SK-N-SH (cell line): ENCODE measurements at regions not wholly inside any gene's neighbourhood (a gene's known extent, or its start where the extent isn't known, plus 50 kb on each side); places are given as distances from the start of the nearest gene placed in this dataset.
"Not testable (repeated sequence)": the region's sequence is repeated elsewhere in the genome, so short reads cannot be mapped to it uniquely, and the experiment has no call there.

ENCODE experiments used
- CTCF ChIA-PET: fragments of 300-600, 350-600 bp; formaldehyde crosslinking; extraction: SDS; loops from one replicate; lab custom pipeline; 2021; lab: Yijun Ruan, JAX
- POLR2A ChIA-PET: fragments of 350-600 bp; sonication (Branson Sonifier 250); formaldehyde crosslinking; extraction: SDS; loops from one replicate; lab custom pipeline; 2020; ENCODE audit warnings: antibody characterized with exemption, inconsistent platforms; lab: Yijun Ruan, JAX
- DNase-seq: peaks from one replicate; pipeline ENCODE4 v3.0.0; 2012
- H2AFZ ChIP-seq: fragments of 200-600 bp; sonication (generic); 2 replicates; pipeline ENCODE4 v1.8.1; 2016; ENCODE audit warnings: antibody characterized with exemption, mild to moderate bottlenecking, low read depth
- H3F3A ChIP-seq: fragments of 200-600 bp; sonication (generic); replicated peaks from 2 replicates; pipeline ENCODE3; 2016; ENCODE audit warnings: antibody characterized with exemption, mild to moderate bottlenecking; ENCODE audit not compliant: insufficient read depth
- H3K27ac ChIP-seq, 2 experiments: fragments of 200-500 bp in 1 of 2; fragments of 200-600 bp in 1 of 2; sonication (Bioruptor generic) in 1 of 2; sonication (generic), shearing (Covaris generic) in 1 of 2; 2 replicates each; pipeline versions ENCODE4 v1.5.1 to v1.6.1; 2014 to 2016; ENCODE audit warnings: low read depth in 2 of 2, inconsistent platforms in 1 of 2, low read length in 1 of 2, mild to moderate bottlenecking in 1 of 2, mixed read lengths in 1 of 2
- H3K27me3 ChIP-seq: fragments of 200-600 bp; sonication (generic), shearing (Covaris generic); 2 replicates; pipeline ENCODE4 v1.6.1; 2016; ENCODE audit warnings: mixed run types; ENCODE audit not compliant: insufficient read depth
- H3K36me3 ChIP-seq, 2 experiments: fragments of 200-500 bp in 1 of 2; fragments of 200-600 bp in 1 of 2; sonication (Bioruptor generic) in 1 of 2; sonication (generic) in 1 of 2; replicated peaks in 1 of 2; 2 replicates each; pipeline versions ENCODE3 to v1.5.1; 2014 to 2016; ENCODE audit warnings: low read length in 1 of 2, mild to moderate bottlenecking in 1 of 2; ENCODE audit not compliant: insufficient read depth in 2 of 2, control insufficient read depth in 1 of 2
- H3K4me1 ChIP-seq, 2 experiments: fragments of 200-500 bp in 1 of 2; fragments of 200-600 bp in 1 of 2; sonication (Bioruptor generic) in 1 of 2; sonication (generic), shearing (Covaris generic) in 1 of 2; 2 replicates each; pipeline versions ENCODE4 v1.5.1 to v1.6.1; 2014 to 2016; ENCODE audit warnings: low read depth in 1 of 2, low read length in 1 of 2, mixed run types in 1 of 2; ENCODE audit not compliant: insufficient read depth in 2 of 2, control insufficient read depth in 1 of 2
- H3K4me2 ChIP-seq: fragments of 200-600 bp; sonication (generic), shearing (Covaris generic); 2 replicates; pipeline ENCODE4 v1.6.1; 2017; ENCODE audit warnings: mixed run types
- H3K4me3 ChIP-seq, 2 experiments: fragments of 200-500 bp in 1 of 2; fragments of 200-600 bp in 1 of 2; sonication (Bioruptor generic) in 1 of 2; sonication (generic), shearing (Covaris generic) in 1 of 2; 2 replicates each; pipeline versions ENCODE4 v1.5.1 to v1.8.1; 2014 to 2016; ENCODE audit warnings: low read depth in 2 of 2, inconsistent platforms in 1 of 2, low read length in 1 of 2, mild to moderate bottlenecking in 1 of 2, mixed read lengths in 1 of 2, moderate library complexity in 1 of 2
- H3K79me2 ChIP-seq: fragments of 200-600 bp; sonication (generic); 2 replicates; pipeline ENCODE4 v1.8.1; 2017; ENCODE audit warnings: mild to moderate bottlenecking; ENCODE audit not compliant: insufficient read depth
- H3K9ac ChIP-seq: fragments of 200-600 bp; sonication (generic); 2 replicates; pipeline ENCODE4 v1.6.1; 2017; ENCODE audit warnings: mixed run types
- H3K9me2 ChIP-seq: fragments of 200-600 bp; sonication (generic); 2 replicates; pipeline ENCODE4 v1.6.1; 2017; ENCODE audit warnings: mixed run types
- H3K9me3 ChIP-seq: fragments of 200-600 bp; sonication (generic); 2 replicates; pipeline ENCODE4 v1.6.1; 2017; ENCODE audit warnings: mixed run types, mild to moderate bottlenecking, moderate library complexity
- H4K20me1 ChIP-seq: fragments of 200-600 bp; sonication (generic); 2 replicates; pipeline ENCODE4 v1.6.1; 2017; ENCODE audit warnings: mild to moderate bottlenecking, mixed run types; ENCODE audit not compliant: insufficient read depth
- CTCF ChIP-seq: fragments of 200-600 bp; sonication (generic); IDR thresholded peaks from 2 replicates; pipeline ENCODE4 v1.6.1; 2017; ENCODE audit warnings: antibody characterized with exemption, mild to moderate bottlenecking, moderate library complexity
- FOXM1 ChIP-seq: IDR thresholded peaks from 2 replicates; pipeline ENCODE4 v1.4.0; 2012; ENCODE audit warnings: low read depth, mild to moderate bottlenecking
- MAX ChIP-seq: IDR thresholded peaks from 2 replicates; pipeline ENCODE4 v1.4.0; 2012; ENCODE audit warnings: low read depth
- MXI1 ChIP-seq: IDR thresholded peaks from 2 replicates; pipeline ENCODE4 v1.6.1; 2012; ENCODE audit warnings: mild to moderate bottlenecking, low read depth, low read length, improper control_type of control experiment
- USF1 ChIP-seq: IDR thresholded peaks from 2 replicates; pipeline ENCODE4 v1.4.0; 2012; ENCODE audit warnings: low read depth, borderline replicate concordance
- USF2 ChIP-seq: fragments of 150-350 bp; IDR thresholded peaks from 2 replicates; pipeline ENCODE4 v1.6.1; 2017; ENCODE audit warnings: antibody characterized with exemption, low read length, low read depth, borderline replicate concordance
- YY1 ChIP-seq: IDR thresholded peaks from 2 replicates; pipeline ENCODE4 v1.4.0; 2012; ENCODE audit warnings: low read depth, mild to moderate bottlenecking
- WGBS: methylation state at CpG from one replicate; pipeline ENCODE4 v1.1.6; 2017; ENCODE audit warnings: low lambda C conversion rate; 5-methylcytosine and 5-hydroxymethylcytosine counted together
- TF ChIP-seq, protein P1 (sequence below): IDR thresholded peaks from 2 replicates; pipeline ENCODE4; 2012

DNA sequence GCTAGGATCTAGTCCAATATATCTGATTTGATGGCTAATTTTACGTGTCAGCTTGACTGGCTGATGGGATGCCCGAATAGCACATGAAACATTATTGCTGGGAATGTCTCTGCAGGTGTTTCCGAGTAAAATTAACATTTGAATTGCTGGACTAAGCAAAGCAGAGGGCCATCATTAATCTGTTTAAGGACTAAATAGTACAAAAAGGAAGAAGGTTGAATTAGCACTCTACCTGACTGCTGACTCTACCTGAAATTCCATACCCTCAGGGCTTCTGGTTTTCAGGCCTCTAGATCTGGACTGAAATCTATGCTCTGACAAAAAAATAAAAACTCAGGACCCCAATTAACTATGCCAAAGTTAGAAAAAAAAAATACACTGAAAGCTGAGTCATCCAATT, 1021.9 kb downstream of the FAM133A start (continued):
- no peak for TF ChIP-seq USF2
- no peak for TF ChIP-seq FOXM1
- TF ChIP-seq, protein P1, sequence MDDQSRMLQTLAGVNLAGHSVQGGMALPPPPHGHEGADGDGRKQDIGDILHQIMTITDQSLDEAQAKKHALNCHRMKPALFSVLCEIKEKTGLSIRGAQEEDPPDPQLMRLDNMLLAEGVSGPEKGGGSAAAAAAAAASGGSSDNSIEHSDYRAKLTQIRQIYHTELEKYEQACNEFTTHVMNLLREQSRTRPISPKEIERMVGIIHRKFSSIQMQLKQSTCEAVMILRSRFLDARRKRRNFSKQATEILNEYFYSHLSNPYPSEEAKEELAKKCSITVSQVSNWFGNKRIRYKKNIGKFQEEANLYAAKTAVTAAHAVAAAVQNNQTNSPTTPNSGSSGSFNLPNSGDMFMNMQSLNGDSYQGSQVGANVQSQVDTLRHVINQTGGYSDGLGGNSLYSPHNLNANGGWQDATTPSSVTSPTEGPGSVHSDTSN: no peak
- TF ChIP-seq CTCF: no peak
- TF ChIP-seq MAX: no peak
- no peak for TF ChIP-seq YY1
- no peak for TF ChIP-seq MXI1
- TF ChIP-seq USF1: no peak
- TF ChIP-seq, all 33 proteins: peak for 0

GRCh38 chrX:94704348-94705256, 1030.6 kb downstream of the FAM133A start:
- not testable (repeated sequence) for H3K27me3 ChIP-seq, H3K9me2 ChIP-seq

More at GRCh38 chrX:94704348-94705256, 1030.6 kb downstream of the FAM133A start:
- H3K9me3 ChIP-seq, H3K4me3 ChIP-seq, H3K79me2 ChIP-seq, H3K4me2 ChIP-seq, H4K20me1 ChIP-seq, CTCF ChIA-PET, POLR2A ChIA-PET, H3F3A ChIP-seq, H3K4me1 ChIP-seq, H3K27ac ChIP-seq, H3K9ac ChIP-seq, H2AFZ ChIP-seq, DNase-seq, H3K36me3 ChIP-seq: not testable (repeated sequence)
- WGBS: 19% methylated on average over 14 of the region's 15 CpGs
